Ovary (tissue), 7 donors: ENCODE measurements at regions not wholly inside any gene's neighbourhood (a gene's known extent, or its start where the extent isn't known, plus 50 kb on each side); places are given as distances from the start of the nearest gene placed in this dataset.

Experiments used
- DNase-seq, 5 donors: peaks; one replicate each; pipeline ENCODE4 v3.0.0-alpha.2; 2019 to 2020
- H3K27ac ChIP-seq, 2 donors: fragments of 200-600 bp; one replicate each; pipeline versions ENCODE4 v1.5.1 to v1.8.0; 2019 to 2022
- H3K27me3 ChIP-seq: fragments of 200-600 bp; one replicate; pipeline ENCODE4 v1.8.0; 2022
- H3K36me3 ChIP-seq: fragments of 200-600 bp; sonication (generic); one replicate; pipeline ENCODE4 v1.5.1; 2019
- H3K4me1 ChIP-seq: one replicate; pipeline ENCODE4 v1.8.1; 2013; ENCODE audit warnings: mild to moderate bottlenecking, moderate library complexity; ENCODE audit not compliant: insufficient read depth
- H3K4me3 ChIP-seq: fragments of 200-600 bp; sonication (generic); one replicate; pipeline ENCODE4 v1.5.1; 2017
- H3K9me3 ChIP-seq, 2 donors: fragments of 200-600 bp in 1 of 2; sonication (generic) in 1 of 2; one replicate each; pipeline versions ENCODE4 v1.5.1 to v1.8.1; 2013 to 2019; ENCODE audit warnings: mild to moderate bottlenecking in 1 of 2, moderate library complexity in 1 of 2
- CTCF ChIP-seq, 3 donors: fragments of 450-650 bp in 2 of 3; fragments of 200-600 bp in 1 of 3; IDR thresholded peaks; one replicate each; pipeline versions ENCODE4 v1.5.1 to v1.8.0; 2016 to 2022; ENCODE audit warnings: antibody characterized with exemption in 3 of 3, mild to moderate bottlenecking in 1 of 3
- EP300 ChIP-seq: sonication (generic); formaldehyde crosslinking; IDR thresholded peaks from one replicate; pipeline ENCODE4 v1.6.1; 2017; ENCODE audit warnings: antibody characterized with exemption
- POLR2A ChIP-seq: fragments of 450-650 bp; IDR thresholded peaks from one replicate; pipeline ENCODE4 v1.6.1; 2017; ENCODE audit warnings: antibody characterized with exemption, mild to moderate bottlenecking, moderate library complexity
- WGBS, 3 donors: extraction: QIAGEN DNeasy Blood & Tissue Kit in 1 of 3; methylation state at CpG; one replicate each; pipeline versions ENCODE4 v1.1.5 to v1.1.7; 2013 to 2017; 5-methylcytosine and 5-hydroxymethylcytosine counted together
- intact Hi-C, 4 donors: fragments of 100-400 bp; cut with DNase I; formaldehyde crosslinking; loops; one replicate each; pipeline versions ENCODE4 v1.11.0 to v1.15.1; 2022 to 2023
- donor health status: DM: no; HTN: no; CAD: no; lungs with moderate emphysema.
- donor health status: DM: no; HTN: no; CAD: no.
- donor health status: Bipolar disorder and iron deficiency.
- donor health status: DM: no; HTN: no; CAD: no.
- donor health status: DM: yes; HTN: yes; CAD: no.

- H3K27ac ChIP-seq, result peak overlapping the region in 1 of 2 donors; percentile 76
Observed at GRCh38 chr7:130999926-131000325, 265.9 kb upstream of the KLF14 start.

GRCh38 chr7:131000389-131000788 lies 266.4 kb upstream of the KLF14 start:
- no peak for DNase-seq
- intact Hi-C loops, result loop anchor here in 2 of 4 donors (10.0 kb wide), 1 partner anchor 106 kb away; no protein-coding TSS in a partner anchor
- H3K27ac ChIP-seq, result peak overlapping the region in 1 of 2 donors; percentile 76
- peaks cover 24% of the 10 kb centered on the region for H3K4me1 ChIP-seq
- TF ChIP-seq EP300 (no peak), CTCF (IDR thresholded peaks at IDR 0.05) (no peak), POLR2A (no peak)
- H3K36me3 ChIP-seq, result no peaks in the 10 kb centered on the region
- no peak overlapping the region for H3K4me3 ChIP-seq
- no peaks in the 10 kb centered on the region for H3K27me3 ChIP-seq
- 81 to 88% (median 85%) methylated on average over 6 of the region's 6 CpGs for WGBS, 3 donors
- H3K9me3 ChIP-seq, result peaks cover 0 to 8% of the 10 kb centered on the region in 2 donors

More at GRCh38 chr7:130999926-131000325, 265.9 kb upstream of the KLF14 start:
- H3K4me1 ChIP-seq, result peaks cover 26% of the 10 kb centered on the region
- TF ChIP-seq POLR2A, result no peak
- TF ChIP-seq CTCF (IDR thresholded peaks at IDR 0.05), result no peak
- no peak for TF ChIP-seq EP300
- H3K4me3 ChIP-seq, result no peak overlapping the region
- intact Hi-C loops, result loop anchor here in 2 of 4 donors (10.0 kb wide), 1 partner anchor 105 kb away; no protein-coding TSS in a partner anchor
- no peaks in the 10 kb centered on the region for H3K36me3 ChIP-seq
- H3K27me3 ChIP-seq, result no peaks in the 10 kb centered on the region
- peaks cover 0 to 8% of the 10 kb centered on the region in 2 donors for H3K9me3 ChIP-seq
- no peak for DNase-seq
- WGBS, 3 donors, result 31 to 41% (median 39%) methylated on average over 4 of the region's 4 CpGs

GRCh38 chr7:131000873-131001272 lies 266.9 kb upstream of the KLF14 start:
- WGBS, 3 donors, result 50 to 55% (median 50%) methylated on average over 2 of the region's 2 CpGs
- peak overlapping the region in 1 of 2 donors; percentile 76 for H3K27ac ChIP-seq
- no peak for DNase-seq

GRCh38 chr7:131002600-131002999 lies 268.6 kb upstream of the KLF14 start:
- H3K27me3 ChIP-seq, result no peaks in the 10 kb centered on the region
- no peak for DNase-seq
- WGBS, 3 donors, result 93 to 96% (median 93%) methylated on average over 1 of the region's 1 CpG
- H3K36me3 ChIP-seq, result no peaks in the 10 kb centered on the region
- H3K9me3 ChIP-seq, result peaks cover 0 to 8% of the 10 kb centered on the region in 2 donors
- no peak overlapping the region for H3K4me3 ChIP-seq
- H3K4me1 ChIP-seq, result peaks cover 16% of the 10 kb centered on the region
- intact Hi-C loops, result loop anchor here in 2 of 4 donors (10.0 kb wide), 1 partner anchor 108 kb away; no protein-coding TSS in a partner anchor
- no peak for TF ChIP-seq EP300
- TF ChIP-seq POLR2A, result no peak
- no peak for TF ChIP-seq CTCF (IDR thresholded peaks at IDR 0.05)
- H3K27ac ChIP-seq, result no peak overlapping the region

More at GRCh38 chr7:131000873-131001272, 266.9 kb upstream of the KLF14 start:
- Histone ChIP-seq H3K27me3 (no peaks in the 10 kb centered on the region), H3K9me3 (peaks cover 0 to 8% of the 10 kb centered on the region in 2 donors), H3K4me3 (no peak overlapping the region), H3K36me3 (no peaks in the 10 kb centered on the region), H3K4me1 (peaks cover 19% of the 10 kb centered on the region)
- intact Hi-C loops, result loop anchor here in 2 of 4 donors (10.0 kb wide), 1 partner anchor 106 kb away; no protein-coding TSS in a partner anchor
- TF ChIP-seq EP300, result no peak
- TF ChIP-seq POLR2A, result no peak
- no peak for TF ChIP-seq CTCF (IDR thresholded peaks at IDR 0.05)
